K562 (cell line): ENCODE measurements at regions not wholly inside any gene's neighbourhood (a gene's known extent, or its start where the extent isn't known, plus 50 kb on each side); places are given as distances from the start of the nearest gene placed in this dataset.

ENCODE experiments used
- ATAC-seq: fragments of 200-7000 bp; cut with Tn5 transposase; 3 replicates; pipeline ENCODE4 v1.9.1; 2020; ENCODE audit warnings: moderate library complexity
- BruUV-seq: library from RNA; stranded (reverse); fragments of 400-500 nt; replicated peaks from 2 replicates; lab custom pipeline; 2021; lab: Mats Ljungman, UMichigan
- CTCF ChIA-PET: fragments of 300-600 bp; formaldehyde crosslinking; extraction: SDS; loops from one replicate; lab custom pipeline; 2021; ENCODE audit warnings: low intra/inter-chr PET ratio; lab: Yijun Ruan, JAX
- POLR2A ChIA-PET: fragments of 300-600, 350-650 bp; sonication (Branson Sonifier 250); formaldehyde crosslinking; extraction: SDS; loops from one replicate; lab custom pipeline; 2021; ENCODE audit warnings: antibody characterized with exemption, inconsistent platforms; lab: Yijun Ruan, JAX
- DNase-seq, 4 experiments: peaks; one replicate each; pipeline versions ENCODE4 v3.0.0 to v3.0.0-alpha.2; 2011 to 2018; ENCODE audit warnings: low spot score in 3 of 4, mixed read lengths in 3 of 4; ENCODE audit errors: extremely low read depth in 1 of 4
- FAIRE-seq: peaks from 2 replicates; lab custom pipeline; 2011; peaks lifted over from hg19 to GRCh38; lab: Jason Lieb, UNC
- H2AFZ ChIP-seq: 2 replicates; pipeline ENCODE4 v1.6.0; 2011; ENCODE audit warnings: low read depth, low read length, control low read depth, inconsistent platforms
- H3K27ac ChIP-seq: fragments of 200-600 bp; 3 replicates; pipeline ENCODE4 v1.8.0; 2011; ENCODE audit warnings: low read depth, mild to moderate bottlenecking, control low read depth, inconsistent platforms, low read length, moderate library complexity, mixed read lengths; ENCODE audit errors: extremely low read depth
- H3K27me3 ChIP-seq, 2 experiments: fragments of 300-600 bp in 1 of 2; 2 replicates in 1 of 2; 3 replicates in 1 of 2; pipeline versions ENCODE4 v1.6.0 to v1.8.0; 2011; ENCODE audit warnings: inconsistent platforms in 2 of 2, low read length in 2 of 2, mild to moderate bottlenecking in 1 of 2, mixed read lengths in 1 of 2, moderate library complexity in 1 of 2; ENCODE audit not compliant: control insufficient read depth in 2 of 2, insufficient read depth in 2 of 2
- H3K36me3 ChIP-seq: fragments of 300-600 bp; 3 replicates; pipeline ENCODE4 v1.8.0; 2011; ENCODE audit warnings: mild to moderate bottlenecking, low read length, inconsistent platforms; ENCODE audit not compliant: control insufficient read depth, insufficient read depth
- H3K4me1 ChIP-seq, 2 experiments: fragments of 200-600 bp in 1 of 2; replicated peaks in 1 of 2; 2 replicates in 1 of 2; 3 replicates in 1 of 2; pipeline versions ENCODE4 v1.5.1 to v1.8.0; 2011; ENCODE audit warnings: inconsistent platforms in 2 of 2, low read length in 2 of 2, mild to moderate bottlenecking in 1 of 2, mixed read lengths in 1 of 2, moderate library complexity in 1 of 2; ENCODE audit not compliant: control insufficient read depth in 2 of 2, insufficient read depth in 2 of 2
- H3K4me2 ChIP-seq: 2 replicates; pipeline ENCODE4 v1.6.1; 2011; ENCODE audit warnings: low read length, control low read depth, inconsistent platforms, mixed read lengths; ENCODE audit not compliant: insufficient read depth
- H3K4me3 ChIP-seq: fragments of 200-600 bp; sonication (generic), shearing (Covaris generic); 2 replicates; pipeline ENCODE4 v1.5.1; 2016; ENCODE audit warnings: control low read depth, inconsistent platforms
- H3K79me2 ChIP-seq: fragments of 200-600 bp; 3 replicates; pipeline ENCODE4 v1.8.0; 2011; ENCODE audit warnings: low read length, inconsistent platforms; ENCODE audit not compliant: control insufficient read depth, insufficient read depth
- H3K9ac ChIP-seq, 2 experiments: 2 replicates each; pipeline versions ENCODE4 v1.6.0 to v1.6.1; 2011; ENCODE audit warnings: low read depth in 2 of 2, low read length in 2 of 2, control low read depth in 1 of 2, inconsistent platforms in 1 of 2, mild to moderate bottlenecking in 1 of 2, mixed read lengths in 1 of 2; ENCODE audit not compliant: insufficient read depth in 1 of 2
- H3K9me1 ChIP-seq: one replicate; pipeline ENCODE4 v1.6.0; 2011; ENCODE audit warnings: inconsistent platforms, mild to moderate bottlenecking, low read length, moderate library complexity; ENCODE audit not compliant: control insufficient read depth, insufficient read depth
- H3K9me3 ChIP-seq: replicated peaks from 2 replicates; pipeline ENCODE4 v1.5.1; 2011; ENCODE audit warnings: low read depth, low read length, inconsistent platforms; ENCODE audit not compliant: control insufficient read depth, insufficient read depth
- H4K20me1 ChIP-seq: replicated peaks from 2 replicates; pipeline ENCODE4 v1.6.1; 2011; ENCODE audit warnings: low read length, inconsistent platforms, mixed read lengths; ENCODE audit not compliant: control insufficient read depth, insufficient read depth
- CLOCK ChIP-seq: fragments of 250-450 bp; sonication (Bioruptor Pico); IDR thresholded peaks from 2 replicates; pipeline ENCODE4 v1.4.0; 2020; ENCODE audit warnings: mild to moderate bottlenecking, moderate library complexity, borderline replicate concordance
- DMBX1 ChIP-seq: fragments of 250-450 bp; sonication (Bioruptor Pico); IDR thresholded peaks from 2 replicates; pipeline ENCODE4 v1.8.0; 2022; ENCODE audit warnings: inconsistent platforms, mild to moderate bottlenecking, moderate library complexity, borderline replicate concordance
- HOMEZ ChIP-seq: fragments of 250-450 bp; sonication (Bioruptor Pico); IDR thresholded peaks from 2 replicates; pipeline ENCODE4 v1.4.0; 2020; ENCODE audit warnings: mild to moderate bottlenecking, moderate library complexity
- PPARD ChIP-seq: fragments of 250-450 bp; sonication (Bioruptor Pico); IDR thresholded peaks from 2 replicates; pipeline ENCODE4 v1.8.0; 2022; ENCODE audit warnings: inconsistent platforms, mild to moderate bottlenecking, moderate library complexity
- PTRF ChIP-seq: fragments of 450-650 bp; IDR thresholded peaks from 2 replicates; pipeline ENCODE4 v1.6.1; 2016; ENCODE audit warnings: mild to moderate bottlenecking, missing genetic modification characterization, missing compliant biosample characterization
- TEAD2 ChIP-seq: fragments of 450-650 bp; IDR thresholded peaks from 2 replicates; pipeline ENCODE4 v1.6.1; 2016; ENCODE audit warnings: missing genetic modification characterization, control low read depth, missing compliant biosample characterization
- YBX1 ChIP-seq: fragments of 450-650 bp; IDR thresholded peaks from 2 replicates; pipeline ENCODE4 v1.7.1; 2016; ENCODE audit warnings: mild to moderate bottlenecking
- ZBTB12 ChIP-seq: fragments of 250-450 bp; sonication (Bioruptor Pico); IDR thresholded peaks from 2 replicates; pipeline ENCODE4 v1.4.0; 2020
- ZNF184 ChIP-seq: sonication (generic); formaldehyde crosslinking; IDR thresholded peaks from 2 replicates; pipeline ENCODE4 v1.5.0; 2020; ENCODE audit warnings: missing genetic modification reagents
- ZNF445 ChIP-seq: fragments of 250-450 bp; sonication (Bioruptor Pico); IDR thresholded peaks from 2 replicates; pipeline ENCODE4 v1.4.0; 2020; ENCODE audit warnings: low read depth, mild to moderate bottlenecking, moderate library complexity
- ZNF707 ChIP-seq: fragments of 250-450 bp; sonication (Bioruptor Pico); conservative IDR thresholded peaks from 2 replicates; pipeline ENCODE4 v1.8.0; 2022; ENCODE audit warnings: inconsistent platforms, mild to moderate bottlenecking, moderate library complexity
- WGBS: fragments of 100-300 bp; shearing (Covaris generic); methylation state at CpG from one replicate; pipeline ENCODE4 v1.1.6; 2016; ENCODE audit warnings: low coverage, mixed read lengths; ENCODE audit not compliant: insufficient coverage; ENCODE audit errors: missing lambda C conversion rate; 5-methylcytosine and 5-hydroxymethylcytosine counted together
- in situ Hi-C: fragments of 300-500 bp; cut with MboI; formaldehyde crosslinking; loops from 4 replicates; pipeline ENCODE4 v1.15.0; 2018; ENCODE audit warnings: inconsistent platforms, mixed read lengths
- intact Hi-C: fragments of 100-400 bp; cut with micrococcal nuclease; formaldehyde crosslinking; loops from 2 replicates; pipeline ENCODE4 v1.14.2; 2022

- no peak for TF ChIP-seq HOMEZ
- TF ChIP-seq ZBTB12 (CRISPR knock-in tag), result no peak
- TF ChIP-seq TEAD2 (tag), result no peak
- no peak for TF ChIP-seq ZNF445 (CRISPR knock-in tag)
Measured at GRCh38 chr2:217629347-217629746, 373.4 kb downstream of the TNS1 start (continued).

- Histone ChIP-seq H2AFZ (no peak overlapping the region), H3K27me3 (peaks cover 0 to 5% of the 10 kb centered on the region in 2 experiments; a peak in 1 of 5 replicates), H3K4me3 (no peak overlapping the region), H3K9me3 (no peaks in the 10 kb centered on the region), H3K9ac (no peak overlapping the region), H3K27ac (no peak overlapping the region), H3K4me1 (no peaks in the 10 kb centered on the region), H3K79me2 (no peaks in the 10 kb centered on the region), H3K9me1 (no peaks in the 10 kb centered on the region), H3K4me2 (no peak overlapping the region), H4K20me1 (no peaks in the 10 kb centered on the region), H3K36me3 (no peaks in the 10 kb centered on the region)
- TF ChIP-seq ZNF707 (CRISPR knock-in tag) (no peak), YBX1 (no peak), PTRF (tag) (no peak), CLOCK (no peak), DMBX1 (CRISPR knock-in tag) (no peak), PPARD (CRISPR knock-in tag) (no peak), ZNF184 (CRISPR knock-in tag) (no peak)
- in situ Hi-C loops (no loop called here), intact Hi-C loops (no loop called here)
- no TSS peak for BruUV-seq
- 0% methylated on average over 2 of the region's 2 CpGs for WGBS
- POLR2A ChIA-PET, result no interaction called here
- ATAC-seq (no peak), FAIRE-seq (no peak), DNase-seq (no peak)
- CTCF ChIA-PET, result no interaction called here
Measured at GRCh38 chr2:217628061-217628460, 374.7 kb downstream of the TNS1 start.
